Gastrocnemius medialis (tissue), 4 donors: ENCODE measurements at regions not wholly inside any gene's neighbourhood (a gene's known extent, or its start where the extent isn't known, plus 50 kb on each side); places are given as distances from the start of the nearest gene placed in this dataset.

Source experiments
- POLR2A ChIP-seq, 2 donors: fragments of 450-650 bp; IDR thresholded peaks; one replicate each; pipeline ENCODE4 v1.6.1; 2017; ENCODE audit warnings: antibody characterized with exemption in 2 of 2, mild to moderate bottlenecking in 2 of 2, moderate library complexity in 2 of 2
- TF ChIP-seq, protein P1 (sequence below), 5 experiments: fragments of 450-650 bp in 3 of 5; fragments of 200-600 bp in 2 of 5; sonication (generic) in 2 of 5; IDR thresholded peaks in 4 of 5; conservative IDR thresholded peaks in 1 of 5; 1 replicate in 4 of 5; 2 replicates in 1 of 5; pipeline ENCODE4 v1.5.1; 2016 to 2019; ENCODE audit warnings: antibody characterized with exemption in 5 of 5, mild to moderate bottlenecking in 3 of 5, moderate library complexity in 3 of 5

DNA sequence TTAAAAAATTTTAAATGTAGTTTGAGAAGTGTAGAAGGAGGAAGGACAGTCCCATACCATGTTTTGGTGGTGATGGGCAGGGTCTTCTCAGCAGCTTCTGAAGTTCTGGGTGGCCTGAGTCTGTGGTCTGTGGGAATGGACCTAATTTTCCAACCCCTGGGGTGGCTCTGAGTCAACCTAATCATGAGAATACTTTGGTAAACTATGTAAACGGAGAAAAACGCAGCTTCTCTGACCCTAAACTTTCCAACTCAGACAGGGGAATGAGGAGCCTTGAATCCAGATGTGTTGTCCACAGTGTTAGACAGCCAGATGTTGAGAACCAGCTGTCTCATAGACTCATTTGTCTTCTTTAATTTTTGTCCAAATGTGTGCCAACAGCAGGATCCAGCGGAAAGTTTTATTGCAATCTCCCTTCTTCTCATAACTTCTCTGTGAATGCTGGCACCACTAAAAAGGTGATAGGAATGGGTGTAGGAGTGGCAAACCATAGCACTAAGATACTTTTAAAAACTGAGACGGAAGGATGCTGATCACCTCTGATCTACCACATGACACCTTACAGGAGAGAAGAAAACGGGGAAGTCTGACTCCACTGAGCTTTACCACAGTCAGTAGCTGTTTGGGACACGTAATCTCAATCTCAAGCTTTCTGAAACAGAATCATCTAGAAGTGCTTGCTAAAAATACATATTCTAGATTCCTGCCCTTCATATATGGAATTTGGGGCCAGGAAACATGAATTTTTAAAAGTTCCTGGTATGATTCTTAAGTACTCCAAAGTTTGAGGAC lies 90.5 kb upstream of the PHYHIPL start:
- TF ChIP-seq, protein P1, sequence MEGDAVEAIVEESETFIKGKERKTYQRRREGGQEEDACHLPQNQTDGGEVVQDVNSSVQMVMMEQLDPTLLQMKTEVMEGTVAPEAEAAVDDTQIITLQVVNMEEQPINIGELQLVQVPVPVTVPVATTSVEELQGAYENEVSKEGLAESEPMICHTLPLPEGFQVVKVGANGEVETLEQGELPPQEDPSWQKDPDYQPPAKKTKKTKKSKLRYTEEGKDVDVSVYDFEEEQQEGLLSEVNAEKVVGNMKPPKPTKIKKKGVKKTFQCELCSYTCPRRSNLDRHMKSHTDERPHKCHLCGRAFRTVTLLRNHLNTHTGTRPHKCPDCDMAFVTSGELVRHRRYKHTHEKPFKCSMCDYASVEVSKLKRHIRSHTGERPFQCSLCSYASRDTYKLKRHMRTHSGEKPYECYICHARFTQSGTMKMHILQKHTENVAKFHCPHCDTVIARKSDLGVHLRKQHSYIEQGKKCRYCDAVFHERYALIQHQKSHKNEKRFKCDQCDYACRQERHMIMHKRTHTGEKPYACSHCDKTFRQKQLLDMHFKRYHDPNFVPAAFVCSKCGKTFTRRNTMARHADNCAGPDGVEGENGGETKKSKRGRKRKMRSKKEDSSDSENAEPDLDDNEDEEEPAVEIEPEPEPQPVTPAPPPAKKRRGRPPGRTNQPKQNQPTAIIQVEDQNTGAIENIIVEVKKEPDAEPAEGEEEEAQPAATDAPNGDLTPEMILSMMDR (IDR thresholded peaks at IDR 0.05 in 4 of 5, conservative IDR thresholded peaks at IDR 0.05 in 1 of 5): no peak
- TF ChIP-seq POLR2A (IDR thresholded peaks at IDR 0.05): no peak
